ENCODE measurements at regions not wholly inside any gene's neighbourhood (a gene's known extent, or its start where the extent isn't known, plus 50 kb on each side); places are given as distances from the start of the nearest gene placed in this dataset.

DNA sequence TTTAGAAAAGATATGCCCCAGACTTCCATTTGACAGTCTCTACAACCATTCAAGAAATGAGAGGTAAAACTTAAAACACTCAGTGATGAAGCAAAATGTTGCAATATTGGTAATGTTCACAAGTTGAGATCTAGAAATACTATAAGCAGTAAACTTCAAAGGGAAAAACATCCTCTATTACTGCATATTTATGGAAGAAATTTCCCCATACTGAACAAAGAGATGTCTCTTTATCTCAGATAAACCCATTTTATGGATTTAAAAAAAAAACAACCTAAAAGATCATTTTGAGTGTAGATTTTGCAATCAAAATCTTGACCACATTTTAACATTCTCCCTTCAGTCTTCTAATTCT is 177.8 kb upstream of the TAB2 start:
- no peaks in the 10 kb centered on the region for H3F3A ChIP-seq (ENCODE audit: low read length, unreplicated experiment)
- H3K9me2 ChIP-seq (replicated peaks; ENCODE audit: low read length) = no peaks in the 10 kb centered on the region
- H3K36me3 ChIP-seq (ENCODE audit: low read depth, low read length) = no peaks in the 10 kb centered on the region
- BruUV-seq (replicated peaks) = no TSS peak
- H3K9ac ChIP-seq (ENCODE audit: low read length) = no peak overlapping the region
- no peak overlapping the region for H3K27ac ChIP-seq (ENCODE audit: low read length)
- TF ChIP-seq, protein P1, sequence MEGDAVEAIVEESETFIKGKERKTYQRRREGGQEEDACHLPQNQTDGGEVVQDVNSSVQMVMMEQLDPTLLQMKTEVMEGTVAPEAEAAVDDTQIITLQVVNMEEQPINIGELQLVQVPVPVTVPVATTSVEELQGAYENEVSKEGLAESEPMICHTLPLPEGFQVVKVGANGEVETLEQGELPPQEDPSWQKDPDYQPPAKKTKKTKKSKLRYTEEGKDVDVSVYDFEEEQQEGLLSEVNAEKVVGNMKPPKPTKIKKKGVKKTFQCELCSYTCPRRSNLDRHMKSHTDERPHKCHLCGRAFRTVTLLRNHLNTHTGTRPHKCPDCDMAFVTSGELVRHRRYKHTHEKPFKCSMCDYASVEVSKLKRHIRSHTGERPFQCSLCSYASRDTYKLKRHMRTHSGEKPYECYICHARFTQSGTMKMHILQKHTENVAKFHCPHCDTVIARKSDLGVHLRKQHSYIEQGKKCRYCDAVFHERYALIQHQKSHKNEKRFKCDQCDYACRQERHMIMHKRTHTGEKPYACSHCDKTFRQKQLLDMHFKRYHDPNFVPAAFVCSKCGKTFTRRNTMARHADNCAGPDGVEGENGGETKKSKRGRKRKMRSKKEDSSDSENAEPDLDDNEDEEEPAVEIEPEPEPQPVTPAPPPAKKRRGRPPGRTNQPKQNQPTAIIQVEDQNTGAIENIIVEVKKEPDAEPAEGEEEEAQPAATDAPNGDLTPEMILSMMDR (conservative IDR thresholded peaks at IDR 0.05; ENCODE audit: low read depth, low read length) = no peak
- TF ChIP-seq EZH2 (IDR thresholded peaks at IDR 0.05; ENCODE audit: low read length, unreplicated experiment) (no peak), EZH2phosphoT487 (IDR thresholded peaks at IDR 0.05; ENCODE audit: borderline replicate concordance, low read length) (no peak)
- no peak overlapping the region for H3K4me2 ChIP-seq (ENCODE audit: low read length)
- POLR2A ChIA-PET (ENCODE audit: unreplicated experiment) = no interaction called here
- intact Hi-C loops (cut with micrococcal nuclease) = no loop called here
- H2AFZ ChIP-seq (ENCODE audit: low read length) = no peak overlapping the region
- no peak overlapping the region for H3K4me3 ChIP-seq (ENCODE audit: low read length)
- CTCF ChIA-PET = no interaction called here
- H3K27me3 ChIP-seq (ENCODE audit: low read length) = no peaks in the 10 kb centered on the region
- H3K9me3 ChIP-seq (ENCODE audit: low read length) = no peaks in the 10 kb centered on the region
- DNase-seq = no peak
- H3K79me2 ChIP-seq (ENCODE audit: low read length) = no peaks in the 10 kb centered on the region
- peaks cover 6% of the 10 kb centered on the region; the same call in 1 of the 2 replicates for H3K4me1 ChIP-seq (ENCODE audit: insufficient read depth, low read length)
- H4K20me1 ChIP-seq (ENCODE audit: low read length) = no peaks in the 10 kb centered on the region
- ATAC-seq = no peak

DNA sequence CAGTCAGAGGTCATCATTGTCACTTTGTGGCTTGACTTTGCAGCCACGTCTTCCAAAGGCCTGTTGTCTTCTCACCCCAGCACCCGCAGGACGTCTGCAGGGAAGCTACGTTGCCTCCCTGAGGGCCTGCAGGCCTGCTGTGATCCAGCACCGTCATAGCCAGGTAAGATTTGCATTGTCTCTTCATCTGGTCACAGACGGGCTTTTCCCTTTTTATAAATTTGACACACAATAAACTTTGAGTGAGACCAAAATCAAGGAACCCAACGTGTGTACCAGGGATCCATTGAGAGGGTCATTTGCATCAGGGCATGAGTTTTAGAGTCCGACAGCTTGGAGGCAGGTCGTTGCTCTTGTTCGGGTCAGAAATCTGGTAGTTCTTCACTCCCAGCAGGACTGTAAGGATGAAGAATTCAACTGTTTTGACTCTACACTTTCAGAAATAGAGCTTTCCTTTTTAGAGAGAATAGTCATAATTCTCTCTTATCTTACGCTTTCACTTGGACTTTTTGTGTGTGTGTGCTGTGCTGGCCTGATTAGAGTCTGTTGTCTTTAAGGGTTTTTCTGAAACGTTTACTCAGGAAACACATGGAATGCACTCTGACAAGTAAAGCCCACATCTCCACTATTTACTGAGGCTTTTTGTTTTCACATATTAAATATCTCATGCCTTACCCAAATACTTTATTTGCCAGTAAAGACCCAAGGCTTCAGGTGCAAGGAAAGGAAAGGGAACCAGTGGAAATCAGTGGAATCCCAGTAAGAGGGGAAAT is 177.2 kb upstream of the TAB2 start:
- H4K20me1 ChIP-seq (ENCODE audit: low read length) = no peaks in the 10 kb centered on the region
- H3K4me2 ChIP-seq (ENCODE audit: low read length) = no peak overlapping the region
- no peak for TF ChIP-seq EZH2phosphoT487 (IDR thresholded peaks at IDR 0.05; ENCODE audit: borderline replicate concordance, low read length)
- TF ChIP-seq, protein P1 (conservative IDR thresholded peaks at IDR 0.05; ENCODE audit: low read depth, low read length) = no peak
- no peaks in the 10 kb centered on the region for H3K27me3 ChIP-seq (ENCODE audit: low read length)
- no peaks in the 10 kb centered on the region for H3K9me3 ChIP-seq (ENCODE audit: low read length)
- H3K79me2 ChIP-seq (ENCODE audit: low read length) = no peaks in the 10 kb centered on the region
- no peak for ATAC-seq
- H3K4me3 ChIP-seq (ENCODE audit: low read length) = no peak overlapping the region
- H3K4me1 ChIP-seq (ENCODE audit: insufficient read depth, low read length) = peaks cover 5% of the 10 kb centered on the region; the same call in 1 of the 2 replicates
- H3K9ac ChIP-seq (ENCODE audit: low read length) = no peak overlapping the region
- no peaks in the 10 kb centered on the region for H3K9me2 ChIP-seq (replicated peaks; ENCODE audit: low read length)
- H2AFZ ChIP-seq (ENCODE audit: low read length) = peak overlapping the region; percentile 36; the same call in 1 of the 2 replicates
- ChIA-PET CTCF (no interaction called here), POLR2A (ENCODE audit: unreplicated experiment) (no interaction called here)
- H3K36me3 ChIP-seq (ENCODE audit: low read depth, low read length) = no peaks in the 10 kb centered on the region
- no peak for DNase-seq
- intact Hi-C loops (cut with micrococcal nuclease) = no loop called here
- no TSS peak for BruUV-seq (replicated peaks)
- no peak overlapping the region for H3K27ac ChIP-seq (ENCODE audit: low read length)
- no peaks in the 10 kb centered on the region for H3F3A ChIP-seq (ENCODE audit: low read length, unreplicated experiment)

DNA sequence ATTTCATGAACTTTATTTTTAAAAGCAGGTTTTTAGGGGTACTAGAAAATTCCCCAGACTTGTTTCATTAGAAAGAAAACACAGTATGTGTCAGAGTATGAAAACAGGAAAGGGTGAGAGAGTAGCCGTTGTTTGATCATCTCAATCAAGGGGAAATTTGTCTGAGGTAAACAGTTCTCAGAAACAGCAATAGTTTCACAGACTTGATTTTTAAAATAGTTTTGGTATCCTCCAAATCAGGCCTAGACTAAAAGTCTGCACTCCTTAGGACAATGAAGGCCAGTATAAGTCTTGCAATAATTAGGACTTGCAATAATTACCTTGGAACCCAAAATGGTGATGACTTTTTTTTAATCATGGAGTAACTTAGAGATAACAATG is 176.6 kb upstream of the TAB2 start:
- ATAC-seq (no peak), DNase-seq (no peak)
- Histone ChIP-seq H3K9ac (ENCODE audit: low read length) (no peak overlapping the region), H2AFZ (ENCODE audit: low read length) (peak overlapping the region; percentile 36; the same call in 1 of the 2 replicates), H3K36me3 (ENCODE audit: low read depth, low read length) (no peaks in the 10 kb centered on the region), H4K20me1 (ENCODE audit: low read length) (no peaks in the 10 kb centered on the region), H3F3A (ENCODE audit: low read length, unreplicated experiment) (no peaks in the 10 kb centered on the region), H3K4me2 (ENCODE audit: low read length) (no peak overlapping the region), H3K4me1 (ENCODE audit: insufficient read depth, low read length) (peaks cover 5% of the 10 kb centered on the region; the same call in 1 of the 2 replicates), H3K4me3 (ENCODE audit: low read length) (no peak overlapping the region), H3K9me2 (replicated peaks; ENCODE audit: low read length) (no peaks in the 10 kb centered on the region), H3K27me3 (ENCODE audit: low read length) (no peaks in the 10 kb centered on the region), H3K79me2 (ENCODE audit: low read length) (no peaks in the 10 kb centered on the region), H3K27ac (ENCODE audit: low read length) (no peak overlapping the region), H3K9me3 (ENCODE audit: low read length) (no peaks in the 10 kb centered on the region)
- ChIA-PET POLR2A (ENCODE audit: unreplicated experiment) (no interaction called here), CTCF (no interaction called here)
- BruUV-seq (replicated peaks) = no TSS peak
- intact Hi-C loops (cut with micrococcal nuclease) = no loop called here
- TF ChIP-seq, protein P1 (conservative IDR thresholded peaks at IDR 0.05; ENCODE audit: low read depth, low read length) = no peak
- TF ChIP-seq EZH2 (IDR thresholded peaks at IDR 0.05; ENCODE audit: low read length, unreplicated experiment) = no peak
- no peak for TF ChIP-seq EZH2phosphoT487 (IDR thresholded peaks at IDR 0.05; ENCODE audit: borderline replicate concordance, low read length)
